ENCODE measurements at regions not wholly inside any gene's neighbourhood (a gene's known extent, or its start where the extent isn't known, plus 50 kb on each side); places are given as distances from the start of the nearest gene placed in this dataset.

DNA sequence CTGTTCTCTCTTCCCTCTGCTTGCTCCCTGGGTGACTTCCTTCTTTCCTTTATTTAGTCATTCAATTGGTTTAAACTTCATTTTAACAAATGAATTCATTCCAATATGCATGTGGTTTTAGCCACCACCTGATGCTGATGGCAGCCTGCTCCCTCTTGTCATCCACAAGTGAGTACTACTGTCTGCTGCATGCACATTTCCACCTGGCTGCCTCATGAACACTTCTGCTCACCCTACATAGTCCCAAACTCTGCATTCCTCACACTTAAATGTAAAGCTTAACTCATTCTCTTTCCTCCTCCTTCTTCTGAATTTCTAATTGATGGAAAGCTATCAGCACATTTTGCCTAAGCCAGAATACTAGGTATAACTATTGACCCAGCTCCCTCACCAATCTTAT is 184.7 kb upstream of the ZNF462 start:
- TF ChIP-seq, protein P1, sequence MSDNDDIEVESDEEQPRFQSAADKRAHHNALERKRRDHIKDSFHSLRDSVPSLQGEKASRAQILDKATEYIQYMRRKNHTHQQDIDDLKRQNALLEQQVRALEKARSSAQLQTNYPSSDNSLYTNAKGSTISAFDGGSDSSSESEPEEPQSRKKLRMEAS (IDR thresholded peaks at IDR 0.05), result no peak
- no peak for TF ChIP-seq USF1 (IDR thresholded peaks at IDR 0.05)

- TF ChIP-seq TAF1 (IDR thresholded peaks at IDR 0.05; ENCODE audit: low read depth), result no peak
Observed at GRCh38 chr9:106682420-106682819, 180.5 kb upstream of the ZNF462 start.

DNA sequence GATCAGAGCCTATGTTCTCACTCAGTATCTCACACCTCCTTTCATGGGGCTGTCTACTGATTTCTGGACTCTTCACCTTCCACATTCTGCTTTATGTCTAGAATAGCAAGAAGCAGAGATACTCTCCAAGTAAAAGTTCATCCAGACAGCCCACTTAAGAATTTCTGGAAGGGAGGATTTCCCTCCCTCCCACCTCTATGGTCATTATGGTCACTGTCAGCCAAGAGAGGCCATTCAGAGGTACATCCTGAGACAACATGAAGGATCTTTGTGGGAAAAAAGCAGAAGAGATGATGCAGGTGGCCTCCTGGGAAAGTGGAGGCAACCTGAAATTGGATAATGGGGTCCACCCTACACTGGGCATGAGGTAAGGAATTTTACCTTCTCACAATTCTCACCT is 179.5 kb upstream of the ZNF462 start:
- no peak for TF ChIP-seq FOXM1 (IDR thresholded peaks at IDR 0.05; ENCODE audit: borderline replicate concordance, low read depth)
- TF ChIP-seq, protein P1 (IDR thresholded peaks at IDR 0.05), result no peak
- TF ChIP-seq ZBTB7A (IDR thresholded peaks at IDR 0.05; ENCODE audit: low read depth), result no peak
- TF ChIP-seq EP300 (IDR thresholded peaks at IDR 0.05; ENCODE audit: borderline replicate concordance), result no peak
- TF ChIP-seq TAF1 (IDR thresholded peaks at IDR 0.05; ENCODE audit: low read depth), result no peak

GRCh38 chr9:106684940-106685695 is 177.8 kb upstream of the ZNF462 start:
- TF ChIP-seq ZBTB7A (IDR thresholded peaks at IDR 0.05; ENCODE audit: low read depth) (no peak), TAF1 (IDR thresholded peaks at IDR 0.05; ENCODE audit: low read depth) (no peak), NFIC (IDR thresholded peaks at IDR 0.05) (no peak), FOXM1 (IDR thresholded peaks at IDR 0.05; ENCODE audit: borderline replicate concordance, low read depth) (no peak), EP300 (IDR thresholded peaks at IDR 0.05; ENCODE audit: borderline replicate concordance) (no peak), CEBPB (IDR thresholded peaks at IDR 0.05) (no peak), CREB1 (IDR thresholded peaks at IDR 0.05; ENCODE audit: low read depth) (no peak), TEAD4 (IDR thresholded peaks at IDR 0.05) (no peak), TCF12 (IDR thresholded peaks at IDR 0.05; ENCODE audit: low read depth) (no peak), YY1 (IDR thresholded peaks at IDR 0.05; ENCODE audit: low read depth) (no peak), EGR1 (IDR thresholded peaks at IDR 0.05) (no peak), RAD21 (IDR thresholded peaks at IDR 0.05; ENCODE audit: low read depth) (no peak), USF1 (IDR thresholded peaks at IDR 0.05) (no peak)
- TF ChIP-seq, protein P2, sequence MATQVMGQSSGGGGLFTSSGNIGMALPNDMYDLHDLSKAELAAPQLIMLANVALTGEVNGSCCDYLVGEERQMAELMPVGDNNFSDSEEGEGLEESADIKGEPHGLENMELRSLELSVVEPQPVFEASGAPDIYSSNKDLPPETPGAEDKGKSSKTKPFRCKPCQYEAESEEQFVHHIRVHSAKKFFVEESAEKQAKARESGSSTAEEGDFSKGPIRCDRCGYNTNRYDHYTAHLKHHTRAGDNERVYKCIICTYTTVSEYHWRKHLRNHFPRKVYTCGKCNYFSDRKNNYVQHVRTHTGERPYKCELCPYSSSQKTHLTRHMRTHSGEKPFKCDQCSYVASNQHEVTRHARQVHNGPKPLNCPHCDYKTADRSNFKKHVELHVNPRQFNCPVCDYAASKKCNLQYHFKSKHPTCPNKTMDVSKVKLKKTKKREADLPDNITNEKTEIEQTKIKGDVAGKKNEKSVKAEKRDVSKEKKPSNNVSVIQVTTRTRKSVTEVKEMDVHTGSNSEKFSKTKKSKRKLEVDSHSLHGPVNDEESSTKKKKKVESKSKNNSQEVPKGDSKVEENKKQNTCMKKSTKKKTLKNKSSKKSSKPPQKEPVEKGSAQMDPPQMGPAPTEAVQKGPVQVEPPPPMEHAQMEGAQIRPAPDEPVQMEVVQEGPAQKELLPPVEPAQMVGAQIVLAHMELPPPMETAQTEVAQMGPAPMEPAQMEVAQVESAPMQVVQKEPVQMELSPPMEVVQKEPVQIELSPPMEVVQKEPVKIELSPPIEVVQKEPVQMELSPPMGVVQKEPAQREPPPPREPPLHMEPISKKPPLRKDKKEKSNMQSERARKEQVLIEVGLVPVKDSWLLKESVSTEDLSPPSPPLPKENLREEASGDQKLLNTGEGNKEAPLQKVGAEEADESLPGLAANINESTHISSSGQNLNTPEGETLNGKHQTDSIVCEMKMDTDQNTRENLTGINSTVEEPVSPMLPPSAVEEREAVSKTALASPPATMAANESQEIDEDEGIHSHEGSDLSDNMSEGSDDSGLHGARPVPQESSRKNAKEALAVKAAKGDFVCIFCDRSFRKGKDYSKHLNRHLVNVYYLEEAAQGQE (IDR thresholded peaks at IDR 0.05; ENCODE audit: low read depth), result no peak
- TF ChIP-seq, protein P1 (IDR thresholded peaks at IDR 0.05), result no peak

DNA sequence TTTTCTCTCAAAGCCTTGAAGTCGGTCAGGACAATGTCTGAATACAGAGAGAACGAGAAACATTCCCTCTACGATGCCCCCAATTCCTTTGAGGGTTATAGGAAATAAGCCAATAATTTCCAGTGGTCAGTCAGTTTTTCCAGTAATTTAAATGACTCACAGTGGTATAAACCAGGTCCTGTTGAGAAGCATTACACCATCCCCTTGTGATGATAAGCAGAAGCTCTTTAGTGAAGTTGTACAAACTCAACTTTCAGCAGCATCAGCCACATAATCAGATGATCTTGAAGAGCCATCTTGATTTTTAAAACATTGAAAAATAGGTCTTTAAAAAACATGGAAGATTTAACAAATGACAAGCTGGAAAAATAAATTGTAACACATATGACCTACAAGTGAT is 173.9 kb upstream of the ZNF462 start:
- no peak for TF ChIP-seq TCF12 (IDR thresholded peaks at IDR 0.05; ENCODE audit: low read depth)
- no peak for TF ChIP-seq CREB1 (IDR thresholded peaks at IDR 0.05; ENCODE audit: low read depth)
- TF ChIP-seq NFIC (IDR thresholded peaks at IDR 0.05), result no peak
- no peak for TF ChIP-seq YY1 (IDR thresholded peaks at IDR 0.05; ENCODE audit: low read depth)
- TF ChIP-seq RAD21 (IDR thresholded peaks at IDR 0.05; ENCODE audit: low read depth), result no peak
- no peak for TF ChIP-seq CEBPB (IDR thresholded peaks at IDR 0.05)
- no peak for TF ChIP-seq TAF1 (IDR thresholded peaks at IDR 0.05; ENCODE audit: low read depth)
- TF ChIP-seq ZBTB7A (IDR thresholded peaks at IDR 0.05; ENCODE audit: low read depth), result no peak
- TF ChIP-seq USF1 (IDR thresholded peaks at IDR 0.05), result no peak
- no peak for TF ChIP-seq EGR1 (IDR thresholded peaks at IDR 0.05)
- TF ChIP-seq EP300 (IDR thresholded peaks at IDR 0.05; ENCODE audit: borderline replicate concordance), result no peak
- TF ChIP-seq, protein P2 (IDR thresholded peaks at IDR 0.05; ENCODE audit: low read depth), result no peak
- no peak for TF ChIP-seq FOXM1 (IDR thresholded peaks at IDR 0.05; ENCODE audit: borderline replicate concordance, low read depth)

DNA sequence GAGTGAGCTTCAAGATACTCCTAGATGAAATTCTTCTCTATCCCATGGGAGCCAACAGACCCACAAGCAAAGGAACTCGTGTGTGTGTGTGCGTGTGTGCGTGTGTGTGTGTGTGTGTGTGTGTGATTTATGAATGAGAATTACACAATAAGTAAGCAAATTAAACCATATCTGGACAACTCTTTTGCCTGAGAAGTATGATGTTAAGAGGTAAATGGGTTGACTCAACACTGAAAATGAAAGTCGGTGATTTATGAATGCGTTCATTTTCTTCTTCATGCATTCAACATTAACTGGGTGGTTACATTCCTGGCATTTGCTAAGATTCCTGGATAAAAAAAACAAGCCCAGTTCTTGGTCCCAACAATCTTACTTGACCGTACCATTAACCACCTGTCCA is 171.3 kb upstream of the ZNF462 start:
- TF ChIP-seq CREB1 (IDR thresholded peaks at IDR 0.05; ENCODE audit: low read depth), result no peak
